Cardiac muscle cell (in vitro differentiated cells and primary cell): ENCODE measurements at regions not wholly inside any gene's neighbourhood (a gene's known extent, or its start where the extent isn't known, plus 50 kb on each side); places are given as distances from the start of the nearest gene placed in this dataset.

Source experiments
- DNase-seq, 2 donors: peaks; one replicate each; pipeline versions ENCODE4 v3.0.0 to v3.0.0-alpha.2; 2010 to 2017; ENCODE audit warnings: low read depth in 1 of 2, low spot score in 1 of 2
- H3K27ac ChIP-seq: fragments of 200-600 bp; sonication (generic); 2 replicates; pipeline ENCODE4 v1.5.1; 2016
- H3K27me3 ChIP-seq: fragments of 200-600 bp; sonication (generic); 2 replicates; pipeline ENCODE4 v1.6.0; 2016; ENCODE audit warnings: control low read depth
- H3K36me3 ChIP-seq: fragments of 200-600 bp; sonication (generic); 2 replicates; pipeline ENCODE4 v1.5.1; 2016; ENCODE audit warnings: control low read depth
- H3K4me1 ChIP-seq: fragments of 200-600 bp; sonication (generic); 2 replicates; pipeline ENCODE4 v1.8.1; 2017; ENCODE audit warnings: low read depth, mild to moderate bottlenecking, mixed run types
- H3K4me3 ChIP-seq: fragments of 200-600 bp; sonication (generic); 2 replicates; pipeline ENCODE4 v1.5.1; 2016; ENCODE audit warnings: mild to moderate bottlenecking
- H3K9me3 ChIP-seq: fragments of 200-600 bp; sonication (generic); 2 replicates; pipeline ENCODE4 v1.5.1; 2017; ENCODE audit warnings: low read depth, mild to moderate bottlenecking, control low read depth
- TF ChIP-seq, protein P1 (sequence below): IDR thresholded peaks from 2 replicates; pipeline ENCODE4 v1.5.1; 2012; ENCODE audit warnings: low read depth, mild to moderate bottlenecking, low read length

DNA sequence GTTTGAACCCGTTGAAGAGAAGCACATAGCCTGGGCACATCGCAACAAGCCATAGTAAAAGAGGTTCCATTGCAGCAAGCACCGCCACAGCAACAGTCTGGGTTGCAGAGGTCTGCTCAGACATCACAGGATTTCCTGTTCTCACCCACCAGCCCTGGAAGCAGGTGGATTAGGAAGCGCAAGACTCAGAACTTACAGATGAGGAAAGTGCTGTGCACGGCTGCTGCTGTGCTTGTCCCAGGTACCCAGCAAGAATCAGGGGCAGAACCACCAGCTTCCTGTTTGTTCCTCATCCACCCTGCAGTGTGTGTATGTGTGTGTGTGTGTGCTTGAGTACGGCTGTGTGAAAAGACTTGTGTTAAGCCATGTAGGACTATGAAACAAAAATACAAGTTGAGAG is 124.7 kb upstream of the IRX2 start:
- H3K9me3 ChIP-seq: no peaks in the 10 kb centered on the region
- TF ChIP-seq, protein P1, sequence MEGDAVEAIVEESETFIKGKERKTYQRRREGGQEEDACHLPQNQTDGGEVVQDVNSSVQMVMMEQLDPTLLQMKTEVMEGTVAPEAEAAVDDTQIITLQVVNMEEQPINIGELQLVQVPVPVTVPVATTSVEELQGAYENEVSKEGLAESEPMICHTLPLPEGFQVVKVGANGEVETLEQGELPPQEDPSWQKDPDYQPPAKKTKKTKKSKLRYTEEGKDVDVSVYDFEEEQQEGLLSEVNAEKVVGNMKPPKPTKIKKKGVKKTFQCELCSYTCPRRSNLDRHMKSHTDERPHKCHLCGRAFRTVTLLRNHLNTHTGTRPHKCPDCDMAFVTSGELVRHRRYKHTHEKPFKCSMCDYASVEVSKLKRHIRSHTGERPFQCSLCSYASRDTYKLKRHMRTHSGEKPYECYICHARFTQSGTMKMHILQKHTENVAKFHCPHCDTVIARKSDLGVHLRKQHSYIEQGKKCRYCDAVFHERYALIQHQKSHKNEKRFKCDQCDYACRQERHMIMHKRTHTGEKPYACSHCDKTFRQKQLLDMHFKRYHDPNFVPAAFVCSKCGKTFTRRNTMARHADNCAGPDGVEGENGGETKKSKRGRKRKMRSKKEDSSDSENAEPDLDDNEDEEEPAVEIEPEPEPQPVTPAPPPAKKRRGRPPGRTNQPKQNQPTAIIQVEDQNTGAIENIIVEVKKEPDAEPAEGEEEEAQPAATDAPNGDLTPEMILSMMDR: no peak
- no peaks in the 10 kb centered on the region for H3K4me1 ChIP-seq
- no peak overlapping the region for H3K4me3 ChIP-seq
- DNase-seq: no peak
- no peak overlapping the region for H3K27ac ChIP-seq
- no peaks in the 10 kb centered on the region for H3K36me3 ChIP-seq
- H3K27me3 ChIP-seq: no peaks in the 10 kb centered on the region

DNA sequence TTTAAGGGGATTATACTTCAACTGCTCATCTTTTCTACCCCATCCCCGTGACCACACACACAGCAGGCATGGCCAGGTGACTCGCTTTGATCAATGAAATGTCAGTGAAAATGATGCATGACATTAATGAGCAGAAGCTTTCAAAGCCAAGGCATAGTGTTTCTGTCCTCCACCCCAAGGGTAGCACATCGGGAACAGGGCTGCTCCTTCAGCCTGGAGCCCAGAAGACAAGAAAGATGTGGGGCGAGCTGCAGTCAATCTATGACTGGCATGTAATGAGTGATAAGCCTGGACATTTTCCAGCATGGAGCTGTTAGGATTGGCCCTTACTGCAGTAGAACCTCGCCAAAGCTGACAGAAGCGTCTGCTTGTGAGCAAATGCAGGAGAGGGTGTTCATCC is 122.6 kb upstream of the IRX2 start:
- TF ChIP-seq, protein P1: no peak

DNA sequence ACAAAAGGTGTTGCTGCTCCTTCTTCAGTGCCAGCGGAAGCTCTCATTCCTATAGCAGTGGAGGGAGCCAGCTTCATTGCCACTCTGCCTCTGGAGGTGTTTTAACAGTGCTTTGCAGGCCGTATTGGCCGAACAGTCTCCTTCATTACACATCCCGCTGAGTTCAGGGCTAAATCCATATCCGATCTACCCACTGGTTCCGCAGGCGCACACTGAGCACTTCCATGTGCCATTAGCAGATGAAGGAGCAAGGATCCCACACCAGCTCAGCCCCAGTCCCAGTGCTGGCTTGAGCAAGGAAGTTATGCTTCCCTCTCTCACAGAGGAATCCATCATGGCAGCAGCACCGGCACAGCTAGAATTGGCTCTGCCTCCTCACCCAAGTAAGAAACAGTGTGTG is 121.2 kb upstream of the IRX2 start:
- H3K4me1 ChIP-seq: no peaks in the 10 kb centered on the region
- TF ChIP-seq, protein P1: no peak
- no peaks in the 10 kb centered on the region for H3K36me3 ChIP-seq
- DNase-seq: no peak
- no peaks in the 10 kb centered on the region for H3K9me3 ChIP-seq
- no peak overlapping the region for H3K4me3 ChIP-seq
- no peak overlapping the region for H3K27ac ChIP-seq
- no peaks in the 10 kb centered on the region for H3K27me3 ChIP-seq

More for the DNA sequence above, 122.6 kb upstream of the IRX2 start:
- Histone ChIP-seq H3K4me3 (no peak overlapping the region), H3K9me3 (no peaks in the 10 kb centered on the region), H3K27ac (no peak overlapping the region), H3K27me3 (no peaks in the 10 kb centered on the region), H3K4me1 (no peaks in the 10 kb centered on the region), H3K36me3 (no peaks in the 10 kb centered on the region)
- no peak for DNase-seq

DNA sequence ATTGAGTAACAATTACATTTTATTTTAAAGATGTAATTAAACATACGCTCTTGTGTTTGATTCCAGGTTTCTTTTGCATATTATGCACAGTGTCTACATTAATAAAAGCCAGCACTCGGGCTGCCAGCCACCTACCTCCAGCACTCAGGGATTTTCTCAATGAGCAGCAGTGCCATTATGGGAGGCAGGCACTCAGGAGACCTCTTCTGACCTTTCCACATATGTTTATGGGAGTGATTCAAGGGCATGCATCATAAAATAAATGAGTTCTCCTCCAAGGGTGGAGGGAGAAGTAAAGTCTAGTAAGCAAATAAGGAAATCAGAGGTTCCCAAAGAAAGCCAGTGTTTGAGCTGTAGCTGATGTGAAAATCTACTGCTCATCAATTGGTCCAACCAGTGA is 119.8 kb upstream of the IRX2 start:
- no peaks in the 10 kb centered on the region for H3K36me3 ChIP-seq
- H3K4me1 ChIP-seq: no peaks in the 10 kb centered on the region
- TF ChIP-seq, protein P1: no peak
- no peaks in the 10 kb centered on the region for H3K27me3 ChIP-seq
- H3K9me3 ChIP-seq: no peaks in the 10 kb centered on the region
- H3K4me3 ChIP-seq: no peak overlapping the region
- no peak for DNase-seq
- H3K27ac ChIP-seq: no peak overlapping the region

DNA sequence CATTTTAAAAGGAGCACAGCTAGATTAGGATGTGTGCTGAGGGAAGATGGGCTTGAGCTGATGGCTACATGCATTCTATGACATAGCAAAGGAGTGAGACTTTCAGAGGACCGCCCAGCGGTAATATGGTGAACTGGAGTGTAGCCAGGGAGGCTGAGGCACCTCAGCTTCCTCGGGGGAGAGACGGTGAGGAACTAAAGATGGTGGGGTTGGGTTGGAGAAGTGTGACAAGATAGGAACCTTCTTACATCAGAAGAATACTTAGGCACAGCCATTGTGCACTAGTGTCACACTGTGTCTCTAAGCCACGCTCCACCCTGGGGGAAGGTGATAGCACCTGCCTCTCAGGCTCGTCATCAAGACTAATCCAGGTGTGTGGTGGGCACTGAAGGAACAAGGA is 118.0 kb upstream of the IRX2 start:
- Histone ChIP-seq H3K36me3 (no peaks in the 10 kb centered on the region), H3K27ac (no peak overlapping the region), H3K4me1 (no peaks in the 10 kb centered on the region), H3K27me3 (no peaks in the 10 kb centered on the region), H3K4me3 (no peak overlapping the region), H3K9me3 (no peaks in the 10 kb centered on the region)
- TF ChIP-seq, protein P1: no peak
- no peak for DNase-seq

DNA sequence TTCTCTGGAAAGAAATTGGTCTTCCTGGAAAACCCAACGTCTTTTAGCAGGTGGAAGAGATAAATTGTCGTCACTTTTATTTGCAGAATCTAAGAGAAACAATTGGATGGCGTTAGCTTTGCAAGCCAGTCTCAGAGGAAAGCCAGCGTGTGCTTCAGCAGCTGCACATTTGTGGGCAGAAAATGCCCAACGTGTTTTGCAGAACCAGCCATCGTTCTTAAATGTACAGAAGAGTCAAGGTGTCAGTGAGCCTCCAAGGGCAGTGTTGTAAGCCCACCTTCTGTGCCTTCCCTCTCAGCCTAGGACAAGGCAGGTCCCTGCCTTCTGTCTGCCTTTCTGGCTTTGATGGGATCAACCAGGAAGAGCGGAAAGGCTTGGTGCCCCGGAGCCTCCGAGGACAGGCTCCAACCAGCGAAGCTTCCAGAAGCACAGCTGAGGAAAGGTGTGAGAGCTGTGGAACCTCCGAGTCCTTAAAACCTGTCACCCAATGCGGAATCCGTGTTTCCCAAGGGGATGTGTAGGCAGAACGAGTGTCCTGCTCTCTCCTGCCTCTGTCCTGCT is 116.0 kb upstream of the IRX2 start:
- H3K36me3 ChIP-seq: no peaks in the 10 kb centered on the region
- no peak overlapping the region for H3K27ac ChIP-seq
- no peaks in the 10 kb centered on the region for H3K27me3 ChIP-seq
- no peaks in the 10 kb centered on the region for H3K4me1 ChIP-seq
- H3K4me3 ChIP-seq: no peak overlapping the region
- TF ChIP-seq, protein P1: no peak
- H3K9me3 ChIP-seq: no peaks in the 10 kb centered on the region
- DNase-seq: no peak
